NCI-H2029 (cell line): ENCODE measurements at regions not wholly inside any gene's neighbourhood (a gene's known extent, or its start where the extent isn't known, plus 50 kb on each side); places are given as distances from the start of the nearest gene placed in this dataset.
"Not testable (repeated sequence)": the region's sequence is repeated elsewhere in the genome, so short reads cannot be mapped to it uniquely, and the experiment has no call there.

ENCODE experiments used
- DNase-seq: peaks from one replicate; lab custom pipeline; 2025; lab: John Stamatoyannopoulos, UW

- no peak for DNase-seq
These were observed 90.0 kb downstream of the CD24 start for GRCh38 chr6:106884576-106884975.

DNA sequence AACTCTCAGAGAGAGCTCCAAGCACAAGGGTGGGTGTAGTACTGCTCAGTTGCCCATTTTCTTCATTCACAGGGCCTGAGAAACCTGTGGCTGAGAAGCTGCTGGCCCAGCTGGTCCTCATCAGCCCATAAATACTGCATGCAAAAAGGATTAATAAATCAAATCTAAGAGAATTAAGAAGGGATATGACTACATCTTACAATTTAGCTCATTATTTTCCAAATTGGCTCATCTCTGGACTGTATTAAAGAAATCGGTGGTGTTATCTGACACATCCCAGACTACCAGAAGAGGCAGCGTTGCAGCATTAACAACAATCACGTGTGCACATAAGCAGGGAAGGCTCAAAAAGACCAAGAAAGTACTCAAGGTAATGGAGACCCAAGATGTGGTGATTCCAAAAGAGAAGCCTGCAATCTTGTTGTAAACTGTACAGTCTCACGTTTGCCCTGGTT lies 90.7 kb downstream of the CD24 start:
- peak; percentile 28 for DNase-seq

DNA sequence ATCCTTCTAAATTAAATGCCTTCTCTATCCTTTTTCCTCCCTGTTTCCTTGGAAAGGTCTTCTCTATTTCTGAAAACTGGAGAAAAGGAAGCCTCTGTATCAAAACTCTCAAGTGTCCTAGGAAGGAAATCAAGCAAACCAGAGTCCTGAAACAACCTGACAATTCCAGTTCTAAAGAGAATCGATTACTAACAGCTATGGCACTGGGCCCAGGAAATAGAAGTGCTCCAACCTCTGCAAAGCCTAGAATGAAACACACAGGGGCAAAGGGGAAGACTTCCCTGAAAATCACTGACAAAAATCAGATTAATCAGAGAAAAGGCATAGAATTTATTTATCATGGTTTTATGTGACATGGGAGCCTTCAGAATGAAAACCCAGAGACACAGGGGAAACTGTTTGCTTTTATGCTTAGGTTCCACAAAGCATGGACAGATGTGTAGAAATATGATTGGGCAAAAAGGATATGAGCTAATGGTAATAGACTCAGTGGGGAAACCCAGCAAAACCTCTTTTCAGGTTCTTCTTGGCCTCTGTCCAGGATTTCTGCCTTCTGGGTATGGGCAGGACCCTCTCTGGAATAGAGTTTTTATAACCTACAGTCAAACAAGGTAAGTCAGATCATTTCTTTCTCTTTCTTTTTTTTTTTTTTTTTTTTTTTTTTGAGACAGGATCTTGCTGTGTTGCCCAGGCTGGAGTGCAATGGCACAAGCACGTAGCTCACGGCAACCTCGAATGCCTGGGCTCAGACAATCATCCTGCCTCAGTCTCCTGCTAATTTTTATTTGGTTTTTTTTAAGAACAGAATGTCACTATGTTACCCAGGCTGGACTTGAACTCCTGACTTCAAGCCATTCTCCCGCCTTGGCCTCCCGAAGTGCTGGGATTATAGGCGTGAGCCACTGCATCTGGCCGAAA lies 91.7 kb downstream of the CD24 start:
- DNase-seq = peak; percentile 59

GRCh38 chr6:106882138-106882537 lies 92.4 kb downstream of the CD24 start:
- no peak for DNase-seq

- DNase-seq = no peak
These were observed 93.6 kb downstream of the CD24 start for GRCh38 chr6:106880952-106881351.

DNA sequence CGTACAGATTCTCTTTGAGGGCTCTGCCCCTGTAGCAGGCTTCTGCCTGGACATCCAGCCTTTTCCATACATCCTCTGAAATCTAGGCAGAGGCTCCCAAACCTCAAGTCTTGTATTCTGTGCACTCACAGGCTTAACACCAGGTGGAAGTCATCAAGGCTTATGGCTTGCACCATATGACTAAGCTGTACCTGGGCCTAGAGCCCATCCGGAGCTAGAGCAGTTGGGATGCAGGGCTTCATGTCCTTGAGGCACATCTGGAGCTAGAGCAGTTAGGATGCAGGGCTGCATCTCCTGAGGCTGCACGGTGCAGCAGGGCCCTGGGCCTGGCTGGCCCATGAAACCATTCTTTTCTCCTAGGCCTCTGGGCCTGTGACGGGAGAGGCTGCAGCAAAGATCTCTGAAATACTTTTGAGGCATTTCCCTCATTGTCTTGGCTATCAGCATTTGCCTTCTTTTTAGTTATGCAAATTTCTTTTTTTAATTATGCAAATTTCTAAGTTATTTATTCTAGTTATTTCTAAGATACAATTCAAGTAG lies 98.7 kb downstream of the CD24 start:
- no peak for DNase-seq

DNA sequence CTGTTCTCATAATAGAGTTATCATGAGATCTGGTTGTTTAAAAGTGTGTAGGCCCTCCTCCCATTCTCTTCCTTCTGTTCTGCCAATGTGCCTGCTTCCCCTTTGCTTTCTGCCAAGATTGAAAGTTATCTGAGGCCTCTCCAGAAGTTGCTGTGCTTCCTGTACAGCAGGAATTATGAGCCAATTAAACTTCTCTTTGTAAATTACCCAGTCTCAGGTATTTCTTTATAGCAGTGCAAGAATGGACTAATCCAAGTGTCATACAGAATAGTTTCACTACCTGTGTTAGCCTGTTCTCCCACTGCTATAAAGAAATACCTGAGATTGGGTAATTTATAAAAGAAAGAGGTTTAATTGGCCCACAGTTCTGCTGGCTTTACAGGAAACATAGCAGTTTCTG lies 100.0 kb downstream of the CD24 start:
- DNase-seq = no peak

GRCh38 chr6:106872049-106872448 lies 102.5 kb downstream of the CD24 start:
- DNase-seq = no peak

- no peak for DNase-seq
These were observed 103.5 kb downstream of the CD24 start for GRCh38 chr6:106870824-106871717.

GRCh38 chr6:106870069-106870468 lies 104.5 kb downstream of the CD24 start:
- no peak for DNase-seq

GRCh38 chr6:106869203-106869602 lies 105.3 kb downstream of the CD24 start:
- DNase-seq = no peak

GRCh38 chr6:106866875-106867658 lies 107.5 kb downstream of the CD24 start:
- DNase-seq = no peak

GRCh38 chr6:106862858-106863257 lies 111.7 kb downstream of the CD24 start:
- DNase-seq = no peak

DNA sequence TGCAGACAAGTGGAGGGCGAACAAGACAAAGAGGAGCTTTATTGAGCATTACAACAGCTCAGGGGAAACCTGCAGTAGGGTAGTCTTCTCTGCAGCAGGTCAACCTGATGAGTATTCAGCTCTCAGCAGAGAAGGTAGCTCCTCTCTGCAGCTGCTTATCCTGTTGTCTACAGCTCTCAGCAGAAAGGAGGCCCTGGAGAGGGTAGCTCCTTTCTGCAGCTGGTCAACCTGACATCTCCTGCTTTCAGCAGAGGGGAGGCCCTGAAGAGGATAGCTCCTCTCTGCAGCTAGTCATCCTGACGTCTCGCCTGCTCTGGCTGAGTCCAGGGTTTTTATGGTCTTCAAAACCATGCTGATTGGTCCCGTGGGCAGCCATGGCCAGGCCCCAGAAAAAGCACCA lies 113.6 kb downstream of the CD24 start:
- DNase-seq = no peak

DNA sequence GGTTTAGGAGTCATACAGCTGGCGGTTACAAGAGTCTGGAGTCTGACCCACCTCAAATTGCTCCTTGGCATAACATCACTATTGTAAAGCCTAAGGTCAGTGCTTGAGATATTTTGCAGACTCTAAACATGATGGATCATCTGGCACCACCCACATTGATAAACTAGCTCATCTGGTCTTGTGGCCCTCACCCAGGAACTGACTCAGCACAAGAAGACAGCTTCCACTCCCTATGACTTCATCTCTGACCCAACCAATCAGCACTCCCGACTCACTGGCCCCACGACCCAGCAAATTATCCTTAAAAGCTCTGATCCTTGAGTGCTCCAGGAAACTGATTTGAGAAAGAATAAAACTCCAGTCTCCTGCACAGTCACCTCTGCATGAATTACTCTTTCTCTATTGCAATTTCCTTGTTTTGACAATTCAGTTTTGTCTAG lies 115.9 kb downstream of the CD24 start:
- DNase-seq = no peak

DNA sequence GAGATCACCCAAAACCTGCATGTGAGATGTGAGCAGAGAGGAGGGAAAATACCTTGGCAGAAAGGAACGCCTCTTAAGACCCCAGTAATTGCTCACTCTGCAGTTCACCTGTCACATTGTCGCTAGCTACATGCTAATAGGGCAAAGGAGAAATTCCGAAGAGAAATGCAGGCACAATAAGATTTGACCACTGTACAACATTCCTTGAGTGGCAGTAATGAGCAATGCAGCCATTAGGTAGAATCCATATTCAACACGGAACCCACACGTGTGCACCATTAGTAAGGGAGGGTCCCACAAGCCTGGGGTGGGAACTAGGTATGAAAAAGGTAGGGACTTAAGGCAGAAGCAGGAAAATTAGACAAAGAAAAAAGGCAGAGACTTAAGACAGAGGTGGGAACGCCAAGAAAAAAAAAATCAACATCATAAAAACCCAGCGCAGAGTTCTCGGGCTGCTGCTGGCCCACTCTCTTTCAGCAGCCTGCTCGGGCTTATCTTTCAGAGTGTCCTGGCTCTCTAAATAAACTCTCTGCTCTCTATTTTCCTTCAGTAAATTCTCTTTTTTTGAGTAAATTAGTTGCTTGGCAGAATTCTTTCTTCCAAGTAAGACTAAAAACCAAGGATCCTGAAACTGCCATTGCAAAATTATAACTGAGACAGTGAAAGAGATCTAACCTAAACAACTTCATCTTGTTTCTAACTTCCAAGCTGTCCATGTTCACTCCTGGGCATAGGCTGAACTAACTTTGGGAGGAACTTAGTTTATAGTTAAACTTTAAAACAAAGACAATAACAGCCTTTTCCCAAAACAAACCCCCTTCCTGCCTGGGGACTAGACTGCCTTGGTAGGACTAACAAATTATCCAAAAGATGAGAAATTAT lies 116.5 kb downstream of the CD24 start:
- no peak for DNase-seq

DNA sequence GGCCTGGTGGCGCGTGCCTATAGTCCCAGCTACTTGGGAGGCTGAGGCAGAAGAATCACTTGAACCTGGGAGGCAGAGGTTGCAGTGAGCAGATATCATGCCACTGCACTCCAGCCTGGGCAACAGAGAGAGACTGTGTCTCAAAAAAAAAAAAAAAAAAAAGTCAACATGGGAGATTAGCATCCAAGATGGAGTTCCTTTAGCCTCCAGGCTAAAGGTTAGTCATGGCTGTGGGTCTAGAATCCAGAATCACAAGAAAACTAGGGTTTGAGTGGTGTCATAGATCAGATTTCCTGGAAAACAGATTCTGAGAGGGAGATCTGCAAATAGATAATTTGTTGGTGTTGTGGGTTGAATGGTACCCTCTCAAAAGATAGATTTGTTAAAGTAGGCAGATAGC lies 117.2 kb downstream of the CD24 start:
- not testable (repeated sequence) for DNase-seq

DNA sequence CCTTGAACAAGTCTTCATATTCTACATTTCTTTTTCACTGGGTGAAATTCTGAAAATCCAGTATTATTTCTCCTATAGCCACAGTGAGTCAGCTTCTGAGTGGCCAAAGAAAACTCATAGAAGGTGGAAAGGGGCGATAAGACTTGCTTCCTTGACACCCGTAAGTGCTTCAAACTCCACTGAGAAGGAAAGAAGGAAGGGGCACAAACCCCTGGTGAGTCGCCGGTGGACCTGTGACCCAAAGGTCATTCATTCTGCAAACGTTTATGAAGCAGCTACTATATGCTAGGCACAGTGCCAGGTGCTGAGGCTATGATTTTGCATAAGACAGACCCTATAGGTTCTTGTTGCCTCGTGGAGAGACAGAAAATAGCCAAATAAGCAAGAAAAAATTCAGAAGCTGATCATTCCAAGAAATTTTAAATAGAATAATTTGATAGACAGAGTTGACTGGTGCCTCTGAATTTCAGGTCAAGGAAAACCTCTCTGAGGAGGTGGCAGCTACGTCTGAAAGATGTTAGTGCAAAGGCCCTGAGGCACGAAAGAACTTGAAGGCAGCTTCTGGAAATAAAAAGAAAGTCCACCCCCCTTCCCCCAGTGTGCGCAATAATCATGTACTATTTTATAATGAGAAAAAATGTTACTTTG lies 118.2 kb downstream of the CD24 start:
- no peak for DNase-seq

- DNase-seq = no peak
These were observed 119.4 kb downstream of the CD24 start for GRCh38 chr6:106855117-106855516.

DNA sequence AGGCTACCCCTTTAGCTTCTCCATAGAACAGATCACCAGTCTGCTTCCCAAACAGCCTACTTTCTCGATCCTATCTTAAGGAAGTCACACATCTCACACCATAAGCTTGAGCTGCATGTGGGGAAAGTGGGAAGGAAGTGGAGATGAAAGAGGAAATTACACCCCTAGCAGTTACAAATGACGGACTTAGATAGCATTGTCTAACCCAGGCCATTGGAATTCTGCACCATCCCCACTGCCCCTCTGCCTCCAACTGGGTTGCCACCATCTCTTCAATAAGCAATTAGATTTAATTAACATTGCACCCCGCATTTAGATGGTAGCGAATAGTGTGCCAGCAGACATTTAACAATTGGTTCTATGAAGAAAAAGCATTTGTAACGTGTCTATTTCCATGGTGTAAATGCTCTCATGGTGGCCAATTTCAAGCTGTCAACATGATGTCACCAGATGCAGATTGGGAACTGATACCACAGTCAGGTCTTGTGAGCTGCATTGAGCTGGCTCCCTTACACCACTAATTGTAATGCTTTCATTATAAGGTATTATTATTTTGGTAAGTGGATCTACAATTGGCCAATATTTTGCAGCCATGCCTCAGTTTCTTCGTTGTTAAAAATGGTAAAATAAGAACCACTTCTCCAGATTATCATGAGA lies 124.7 kb downstream of the CD24 start:
- no peak for DNase-seq
